ENCODE measurements at regions not wholly inside any gene's neighbourhood (a gene's known extent, or its start where the extent isn't known, plus 50 kb on each side); places are given as distances from the start of the nearest gene placed in this dataset.
A peak's percentile ranks its signal among the peaks of the same experiment; 100 is the strongest.
"Not testable (repeated sequence)": the region's sequence is repeated elsewhere in the genome, so short reads cannot be mapped to it uniquely, and the experiment has no call there.

DNA sequence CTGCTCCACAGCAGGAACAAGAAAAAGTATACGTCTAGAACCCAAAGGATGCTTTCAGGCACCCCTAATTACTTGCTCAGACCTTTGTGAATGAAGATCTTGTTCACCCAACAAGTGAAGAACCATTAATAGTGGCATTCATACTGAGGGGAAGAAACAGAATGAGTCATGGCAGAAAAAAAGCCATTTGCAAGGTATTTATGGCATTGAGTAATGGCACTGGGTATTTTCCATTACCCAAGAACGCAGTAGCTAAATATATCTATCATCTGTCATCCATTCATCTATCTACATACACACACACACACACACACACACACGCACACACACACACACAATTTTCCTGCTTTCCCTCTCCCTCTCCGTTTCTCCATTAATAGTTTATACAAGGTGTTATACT is 56.4 kb upstream of the XIRP2 start:
- no peak for DNase-seq

DNA sequence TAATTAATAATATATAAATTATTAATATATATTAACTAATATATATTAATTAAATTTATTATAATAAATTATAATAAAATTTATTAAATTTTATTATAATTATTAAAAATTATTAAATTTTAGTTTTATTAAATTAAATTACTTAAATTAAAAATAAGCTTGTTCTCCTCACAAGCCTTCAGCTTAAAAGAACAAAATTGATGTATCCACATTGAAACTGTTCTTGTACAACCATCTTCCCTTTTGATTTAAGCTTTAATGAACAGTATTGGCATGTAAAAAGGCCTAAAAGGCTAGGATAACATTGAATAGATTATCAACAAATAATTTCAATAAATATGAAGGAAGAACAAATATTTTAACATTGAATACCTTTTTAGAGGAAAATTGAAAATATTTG is 62.4 kb upstream of the XIRP2 start:
- DNase-seq, result no peak

DNA sequence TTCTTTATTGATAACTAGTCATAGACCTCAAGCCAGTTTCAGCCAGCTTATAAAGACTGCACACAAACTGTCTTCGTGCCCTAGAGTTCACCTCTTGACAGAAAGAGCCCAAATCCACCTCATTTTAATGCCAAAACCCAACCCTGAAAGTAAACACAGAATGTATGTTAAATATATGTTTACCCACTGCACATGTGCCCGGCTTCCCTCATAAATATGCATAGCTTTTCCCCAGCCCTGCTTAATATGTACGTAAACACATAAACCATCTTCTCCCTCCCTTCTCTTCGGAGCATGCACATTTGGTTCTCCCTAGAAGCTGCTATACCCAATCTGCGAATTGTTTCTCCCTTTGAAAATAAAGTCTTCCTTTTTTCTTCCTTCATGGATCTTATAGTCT is 73.9 kb upstream of the XIRP2 start:
- DNase-seq, result no peak

DNA sequence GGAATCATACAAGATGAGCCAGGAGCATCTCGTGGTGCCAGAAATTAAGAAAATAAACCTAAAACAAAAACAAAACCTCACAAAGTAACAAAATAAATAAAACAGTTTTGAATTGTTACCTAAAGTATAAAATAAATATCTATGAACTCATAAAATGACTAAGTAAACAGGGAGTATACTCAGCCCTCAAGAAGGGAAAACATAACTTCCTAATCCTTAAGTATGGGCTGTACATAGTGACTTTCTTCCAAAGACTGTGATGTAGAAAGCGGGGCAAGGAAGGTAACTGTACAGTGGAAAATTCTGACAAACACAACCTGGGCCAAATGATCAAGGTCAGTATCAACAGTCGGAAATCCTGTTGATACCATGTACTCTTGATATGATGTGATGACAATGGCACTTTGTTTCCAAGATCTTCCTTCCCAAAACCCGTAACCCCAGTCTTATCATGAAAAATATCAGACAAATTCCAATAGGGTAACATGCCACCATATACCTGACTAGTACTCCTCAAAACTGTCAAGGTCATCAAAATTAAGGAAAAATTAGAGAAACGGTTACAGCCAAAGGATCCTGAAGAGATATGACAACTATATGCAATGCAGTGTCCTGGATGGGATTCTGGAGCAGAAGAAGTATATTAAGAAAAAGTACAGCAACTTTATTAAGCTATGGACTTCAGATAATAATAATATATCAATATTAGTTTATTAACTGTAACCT is 76.0 kb upstream of the XIRP2 start:
- no peak for DNase-seq

- DNase-seq, result no peak
Observed at GRCh38 chr2:166805753-166806152, 82.5 kb upstream of the XIRP2 start.

DNA sequence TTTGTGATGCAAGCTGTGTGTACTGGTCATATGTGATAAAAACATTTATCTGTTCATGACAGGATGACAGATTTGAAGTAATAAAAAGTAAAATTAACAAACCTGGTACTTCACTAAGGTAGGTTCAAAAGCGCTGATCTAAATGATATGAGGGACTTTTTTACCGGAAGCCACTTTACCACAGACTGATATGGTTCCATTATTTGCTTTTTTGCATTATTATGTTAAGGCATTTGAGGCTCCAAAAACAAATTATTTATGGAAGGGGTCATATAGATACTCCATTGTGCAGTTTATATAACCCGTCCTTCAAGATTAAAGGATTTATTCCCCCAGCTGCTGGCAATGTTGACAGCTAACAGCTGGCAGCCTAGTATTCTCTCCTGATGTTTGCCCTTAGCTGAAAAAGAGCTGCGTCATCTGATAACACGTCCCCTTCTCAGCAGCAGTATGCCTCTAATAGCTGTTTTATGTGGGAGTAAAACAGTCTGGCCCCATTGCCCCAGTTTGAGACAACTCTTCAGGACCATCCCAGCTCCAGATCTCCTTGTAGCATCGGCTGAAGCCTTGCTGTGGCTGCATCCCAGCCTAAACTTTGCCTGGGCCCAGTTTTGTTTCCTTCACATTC is 84.8 kb upstream of the XIRP2 start:
- DNase-seq, result no peak

- no peak for DNase-seq
Observed at GRCh38 chr2:166802475-166802874, 85.8 kb upstream of the XIRP2 start.

DNA sequence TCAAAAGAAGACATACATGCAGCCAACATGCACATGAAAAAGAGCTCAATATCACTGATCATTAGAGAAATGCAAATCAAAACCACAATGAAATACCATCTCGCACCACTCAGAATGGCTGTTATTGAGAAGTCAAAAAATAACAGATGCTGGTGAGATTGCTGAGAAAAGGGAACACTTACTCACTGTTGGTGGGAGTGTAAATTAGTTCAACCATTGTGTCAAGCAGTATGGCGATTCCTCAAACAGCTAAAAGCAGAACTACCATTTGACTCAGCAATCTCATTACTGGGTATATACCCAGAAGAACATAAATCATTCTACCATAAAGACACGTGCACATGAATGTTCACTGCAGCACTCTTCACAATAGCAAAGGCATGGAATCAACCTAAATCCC is 95.5 kb upstream of the XIRP2 start:
- DNase-seq, result no peak

DNA sequence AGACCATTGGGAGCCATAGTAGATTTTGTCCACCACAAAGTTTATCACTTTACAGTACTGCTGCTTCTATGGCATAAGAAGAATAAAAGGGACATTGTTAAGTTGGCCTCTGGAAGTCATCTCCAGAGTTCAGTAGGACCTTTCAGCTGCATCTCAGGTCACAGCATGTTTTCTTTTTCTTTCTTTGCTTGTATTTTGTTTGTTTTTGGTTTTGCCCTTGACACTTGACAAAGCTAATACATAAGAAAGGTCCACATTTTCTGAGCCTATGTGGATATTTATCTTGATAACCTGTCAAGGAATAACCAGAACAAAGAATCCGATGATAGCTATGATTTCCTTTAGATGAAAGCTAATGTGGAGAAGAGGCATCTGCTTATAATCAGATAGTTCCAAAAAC is 101.6 kb upstream of the XIRP2 start:
- DNase-seq, result no peak

DNA sequence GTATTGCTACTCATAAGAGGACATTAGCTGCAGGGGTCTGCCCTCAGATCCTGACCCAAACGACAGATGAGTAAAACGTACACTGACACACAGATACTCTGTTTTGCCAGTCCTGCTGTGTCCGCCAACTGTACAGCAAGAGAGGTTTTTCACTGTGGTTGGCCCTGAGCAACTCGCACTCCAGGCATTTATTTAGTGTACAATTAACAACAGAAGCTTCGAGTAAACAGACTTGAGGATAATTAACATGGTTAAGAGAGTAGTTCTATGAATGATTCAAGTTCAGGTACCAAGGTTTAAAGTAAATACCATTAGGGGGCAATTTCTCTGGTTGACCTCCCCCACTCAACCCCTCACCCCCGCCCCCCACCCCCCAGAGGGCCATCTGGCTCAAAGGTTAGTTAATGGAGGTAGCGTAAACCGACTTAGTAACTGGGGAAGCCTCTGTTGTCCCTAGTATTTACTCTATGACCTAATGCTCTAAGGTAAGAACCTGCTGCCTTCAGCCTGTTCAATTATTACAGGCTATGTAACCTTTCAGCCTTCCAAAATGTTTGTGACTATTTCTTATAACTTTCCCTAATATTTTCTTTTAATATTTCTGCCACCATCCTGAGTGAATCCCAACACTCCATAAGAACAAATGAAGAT is 103.9 kb upstream of the XIRP2 start:
- DNase-seq, result no peak

GRCh38 chr2:166775176-166775575 is 113.1 kb upstream of the XIRP2 start:
- DNase-seq, result no peak

DNA sequence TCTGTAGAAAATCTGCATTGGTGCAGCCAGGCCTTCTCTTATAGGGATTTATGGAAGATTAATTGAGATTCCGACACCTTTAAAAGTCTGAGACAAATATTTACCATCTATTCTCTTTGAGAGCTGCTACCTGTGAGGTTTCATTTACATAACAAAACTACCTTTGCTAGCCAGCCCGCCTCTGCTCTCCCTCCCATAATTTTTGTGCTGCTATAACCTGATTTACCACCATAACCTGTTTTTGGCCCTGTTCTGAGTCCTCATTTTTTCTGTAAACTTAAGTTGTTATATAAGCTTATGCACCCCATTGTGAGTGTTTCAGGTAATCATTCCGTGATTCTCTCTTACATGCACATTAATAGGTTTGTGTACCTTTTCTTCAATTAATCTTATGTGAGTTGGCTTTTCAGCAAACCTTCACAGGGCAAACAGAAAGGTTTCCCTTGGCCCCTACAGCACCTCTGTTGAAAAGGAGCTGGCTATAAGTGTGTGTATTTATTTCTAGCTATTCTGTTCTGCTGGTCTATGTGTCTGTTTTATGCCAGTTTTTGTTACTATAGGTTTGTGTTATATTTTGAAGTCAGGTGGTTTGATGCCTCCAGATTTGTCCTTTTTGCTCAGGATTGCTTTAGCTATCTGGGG is 114.9 kb upstream of the XIRP2 start:
- no peak for DNase-seq

- no peak for DNase-seq
Observed at GRCh38 chr2:166768393-166769123, 119.7 kb upstream of the XIRP2 start.

DNA sequence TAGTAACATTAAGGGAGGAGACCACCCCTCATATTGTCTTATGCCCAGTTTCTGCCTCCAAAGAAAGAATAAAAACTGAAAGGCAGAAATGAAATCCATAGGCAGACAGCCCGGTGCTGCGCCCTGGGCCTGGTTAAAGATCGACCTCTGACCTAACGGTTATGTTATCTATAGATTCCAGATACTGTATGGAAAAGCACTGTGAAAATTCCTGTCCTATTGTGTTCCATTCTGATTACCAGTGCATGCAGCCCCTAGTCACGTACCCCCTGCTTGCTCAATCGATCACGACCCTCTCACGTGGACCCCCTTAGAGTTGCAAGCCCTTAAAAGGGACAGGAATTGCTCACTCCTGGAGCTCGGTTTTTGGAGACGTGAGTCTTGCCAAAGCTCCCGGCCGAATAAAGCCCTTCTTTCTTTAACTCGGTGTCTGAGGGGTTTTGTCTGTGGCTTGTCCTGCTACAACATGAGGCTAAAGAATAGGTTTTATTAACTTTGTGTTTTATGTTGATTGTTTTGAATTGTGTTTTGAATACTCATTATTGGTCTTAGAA is 121.4 kb upstream of the XIRP2 start:
- DNase-seq, result not testable (repeated sequence)

DNA sequence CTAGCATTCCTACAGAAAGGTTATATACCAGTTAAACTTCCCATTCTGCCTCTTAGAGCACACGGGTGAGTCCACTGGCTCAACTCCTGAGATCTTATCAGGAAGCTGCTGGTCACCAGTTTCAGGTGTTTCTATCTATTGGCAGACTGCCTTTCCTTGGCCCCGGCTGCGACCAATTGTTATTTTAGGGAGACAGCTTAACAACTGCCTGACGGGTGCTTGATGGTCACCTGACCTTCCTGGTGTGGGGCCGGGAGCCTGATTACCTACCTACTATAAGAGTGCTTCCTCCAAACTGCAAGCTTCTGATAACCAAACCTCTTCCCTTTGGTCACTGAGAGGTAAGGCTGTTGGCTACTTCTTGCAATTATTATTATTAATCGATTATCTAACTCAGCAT is 122.1 kb upstream of the XIRP2 start:
- DNase-seq, result no peak

DNA sequence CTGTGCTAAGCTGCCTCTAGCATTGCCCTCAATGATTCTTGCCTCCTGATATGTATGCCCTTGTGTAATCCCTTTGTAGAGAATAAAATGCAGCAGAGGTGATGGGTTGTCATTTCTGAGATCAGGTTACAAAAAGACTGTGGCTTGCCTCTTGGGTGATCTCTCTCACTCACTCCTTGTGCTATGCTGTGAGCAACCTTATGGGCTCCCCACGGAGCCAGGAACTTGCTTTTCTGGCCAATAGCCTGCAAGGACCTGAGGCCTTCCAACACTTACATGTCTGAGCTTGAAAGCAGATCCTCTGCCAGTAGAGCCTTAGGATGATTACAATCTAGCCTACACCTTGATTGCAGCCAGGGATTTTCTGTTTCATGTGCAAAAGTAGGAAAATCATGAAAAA is 123.1 kb upstream of the XIRP2 start:
- no peak for DNase-seq

DNA sequence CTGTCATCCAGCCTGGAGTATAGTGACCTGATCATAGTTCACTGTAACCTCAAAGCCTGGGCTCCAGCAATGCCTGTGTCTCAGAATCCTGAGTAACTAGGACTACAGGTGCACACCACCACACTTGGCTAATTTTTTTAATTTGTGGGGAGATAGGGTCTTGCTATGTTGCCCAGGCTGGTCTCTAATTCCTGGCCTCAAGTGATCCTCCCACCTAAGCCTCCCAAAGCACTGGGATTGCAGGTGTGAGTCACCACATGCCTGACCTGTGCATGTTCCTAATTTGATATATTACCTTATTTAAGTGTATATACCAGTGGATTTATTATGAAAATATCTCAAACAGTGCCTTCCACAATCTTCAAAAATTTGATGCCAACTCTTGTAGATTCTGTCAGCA is 123.6 kb upstream of the XIRP2 start:
- no peak for DNase-seq

GRCh38 chr2:166764216-166764615 is 124.1 kb upstream of the XIRP2 start:
- no peak for DNase-seq

DNA sequence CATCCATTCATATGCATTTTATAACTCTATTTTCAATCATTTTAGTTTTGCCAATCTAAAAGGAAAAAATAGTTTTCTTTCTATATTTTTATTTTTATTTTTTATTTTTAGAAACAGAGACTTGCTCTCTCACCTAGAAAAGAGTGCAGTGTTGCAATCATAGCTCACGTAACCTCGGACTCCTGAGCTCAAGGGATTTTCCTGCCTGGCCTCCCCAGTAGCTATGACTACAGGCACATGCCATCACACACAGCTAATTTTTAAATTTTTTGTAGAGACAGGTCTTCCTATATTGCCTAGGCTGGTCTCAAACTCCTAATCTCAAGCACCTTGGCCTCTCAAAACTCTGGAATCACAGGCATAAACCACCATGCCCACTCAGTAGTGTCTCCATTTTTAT is 125.5 kb upstream of the XIRP2 start:
- DNase-seq, result no peak

GRCh38 chr2:166758956-166759355 is 129.3 kb upstream of the XIRP2 start:
- DNase-seq, result no peak

- no peak for DNase-seq
Observed at GRCh38 chr2:166750624-166751023, 137.7 kb upstream of the XIRP2 start.

DNA sequence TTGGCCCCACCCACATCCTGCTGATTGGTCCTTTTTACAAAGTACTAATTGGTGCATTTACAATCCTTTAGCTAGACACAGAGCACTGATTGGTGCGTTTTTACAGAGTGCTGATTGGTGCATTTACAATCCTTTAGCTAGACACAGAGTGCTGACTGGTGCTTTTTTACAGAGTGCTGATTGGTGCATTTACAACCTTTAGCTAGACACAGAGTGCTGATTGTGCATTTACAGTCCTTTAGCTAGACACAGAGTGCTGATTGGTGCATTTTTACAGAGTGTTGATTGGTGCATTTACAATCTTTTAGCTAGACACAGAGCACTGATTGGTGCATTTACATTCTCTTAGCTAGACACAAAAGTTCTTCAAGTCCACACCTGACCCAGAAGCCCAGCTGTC is 144.2 kb upstream of the XIRP2 start:
- DNase-seq, result not testable (repeated sequence)

GRCh38 chr2:166743482-166743881 is 144.8 kb upstream of the XIRP2 start:
- DNase-seq, result peak; percentile 4
